22Rv1 (cell line): ENCODE measurements at regions not wholly inside any gene's neighbourhood (a gene's known extent, or its start where the extent isn't known, plus 50 kb on each side); places are given as distances from the start of the nearest gene placed in this dataset.
"Not testable (repeated sequence)": the region's sequence is repeated elsewhere in the genome, so short reads cannot be mapped to it uniquely, and the experiment has no call there.

Source experiments
- H3K27ac ChIP-seq: fragments of 450-650 bp; 2 replicates; pipeline ENCODE4 v1.5.1; 2017
- ZFX ChIP-seq: fragments of 450-650 bp; IDR thresholded peaks from 2 replicates; pipeline ENCODE4 v1.6.1; 2017; ENCODE audit warnings: antibody characterized with exemption, borderline replicate concordance
- TF ChIP-seq, protein P1 (sequence below): fragments of 450-650 bp; IDR thresholded peaks from 2 replicates; pipeline ENCODE4 v1.5.1; 2017; ENCODE audit warnings: mild to moderate bottlenecking

- TF ChIP-seq ZFX = no peak
- TF ChIP-seq, protein P1, sequence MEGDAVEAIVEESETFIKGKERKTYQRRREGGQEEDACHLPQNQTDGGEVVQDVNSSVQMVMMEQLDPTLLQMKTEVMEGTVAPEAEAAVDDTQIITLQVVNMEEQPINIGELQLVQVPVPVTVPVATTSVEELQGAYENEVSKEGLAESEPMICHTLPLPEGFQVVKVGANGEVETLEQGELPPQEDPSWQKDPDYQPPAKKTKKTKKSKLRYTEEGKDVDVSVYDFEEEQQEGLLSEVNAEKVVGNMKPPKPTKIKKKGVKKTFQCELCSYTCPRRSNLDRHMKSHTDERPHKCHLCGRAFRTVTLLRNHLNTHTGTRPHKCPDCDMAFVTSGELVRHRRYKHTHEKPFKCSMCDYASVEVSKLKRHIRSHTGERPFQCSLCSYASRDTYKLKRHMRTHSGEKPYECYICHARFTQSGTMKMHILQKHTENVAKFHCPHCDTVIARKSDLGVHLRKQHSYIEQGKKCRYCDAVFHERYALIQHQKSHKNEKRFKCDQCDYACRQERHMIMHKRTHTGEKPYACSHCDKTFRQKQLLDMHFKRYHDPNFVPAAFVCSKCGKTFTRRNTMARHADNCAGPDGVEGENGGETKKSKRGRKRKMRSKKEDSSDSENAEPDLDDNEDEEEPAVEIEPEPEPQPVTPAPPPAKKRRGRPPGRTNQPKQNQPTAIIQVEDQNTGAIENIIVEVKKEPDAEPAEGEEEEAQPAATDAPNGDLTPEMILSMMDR = no peak
- no peak overlapping the region for H3K27ac ChIP-seq
Observed at GRCh38 chr2:49737606-49738005, 583.3 kb upstream of the FSHR start.

GRCh38 chr2:49732924-49733323 lies 578.6 kb upstream of the FSHR start:
- H3K27ac ChIP-seq = not testable (repeated sequence)

- no peak overlapping the region for H3K27ac ChIP-seq
- TF ChIP-seq, protein P1 = no peak
- no peak for TF ChIP-seq ZFX
Observed at GRCh38 chr2:49719241-49719640, 564.9 kb upstream of the FSHR start.

GRCh38 chr2:49715597-49715996 lies 561.3 kb upstream of the FSHR start:
- H3K27ac ChIP-seq = no peak overlapping the region
- TF ChIP-seq ZFX = no peak
- TF ChIP-seq, protein P1 = no peak

DNA sequence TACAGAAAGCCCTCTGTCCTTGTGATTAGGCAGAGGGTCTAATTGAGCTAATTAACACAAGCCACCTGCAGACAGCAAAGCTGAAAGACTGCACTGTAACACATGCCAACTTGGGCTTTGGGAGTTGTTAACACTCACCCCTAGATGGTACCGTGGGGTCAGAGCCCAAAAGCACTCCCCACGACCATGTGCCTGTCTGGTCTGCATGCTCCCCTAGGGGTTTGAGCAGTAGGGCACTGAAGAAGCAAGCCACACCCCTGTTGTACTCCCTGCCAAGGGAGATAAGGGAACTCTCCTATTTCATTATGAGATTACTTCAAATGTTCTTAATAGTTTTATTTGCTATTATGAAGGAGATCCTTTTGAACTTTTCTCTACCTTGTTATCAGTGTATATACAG lies 560.1 kb upstream of the FSHR start:
- H3K27ac ChIP-seq = no peak overlapping the region
- TF ChIP-seq, protein P1 = no peak
- no peak for TF ChIP-seq ZFX

GRCh38 chr2:49702740-49703139 lies 548.4 kb upstream of the FSHR start:
- H3K27ac ChIP-seq = no peak overlapping the region
- no peak for TF ChIP-seq ZFX
- TF ChIP-seq, protein P1 = no peak

- no peak overlapping the region for H3K27ac ChIP-seq
- TF ChIP-seq, protein P1 = no peak
- no peak for TF ChIP-seq ZFX
Observed at GRCh38 chr2:49693961-49694360, 539.6 kb upstream of the FSHR start.

DNA sequence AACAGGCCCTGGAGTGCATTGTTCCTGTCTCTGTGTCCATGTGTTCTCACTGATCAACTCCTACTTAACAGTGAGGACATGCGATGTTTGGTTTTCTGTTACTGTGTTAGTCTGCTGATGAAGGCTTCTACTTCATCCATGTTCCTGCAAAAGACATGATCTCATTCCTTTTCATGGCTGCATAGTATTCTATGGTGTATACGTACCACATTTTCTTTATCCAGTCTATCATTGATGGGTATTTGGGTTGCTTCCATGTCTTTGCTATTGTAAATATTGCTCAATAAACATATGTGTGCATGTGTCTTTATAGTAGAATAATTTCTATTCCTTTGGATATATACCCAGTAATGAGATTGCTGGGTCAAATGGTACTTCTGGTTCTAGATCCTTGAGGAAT lies 537.7 kb upstream of the FSHR start:
- H3K27ac ChIP-seq = not testable (repeated sequence)
